HG03159 (cell line): ENCODE measurements at regions not wholly inside any gene's neighbourhood (a gene's known extent, or its start where the extent isn't known, plus 50 kb on each side); places are given as distances from the start of the nearest gene placed in this dataset.

ENCODE experiments used
- ATAC-seq: cut with Tn5 transposase; IDR thresholded peaks from one replicate; pipeline ENCODE4 v1.9.1; 2021; ENCODE audit warnings: mild to moderate bottlenecking, moderate library complexity; ENCODE audit not compliant: unreplicated experiment

GRCh38 chr1:229991104-229991513, 75.9 kb upstream of the GALNT2 start:
- no peak for ATAC-seq

GRCh38 chr1:229991724-229992333, 75.2 kb upstream of the GALNT2 start:
- no peak for ATAC-seq

- peak; percentile 61 for ATAC-seq
Observed at GRCh38 chr1:229993060-229993459, 74.0 kb upstream of the GALNT2 start.

- ATAC-seq: no peak
Observed at GRCh38 chr1:229993894-229994293, 73.1 kb upstream of the GALNT2 start.

- no peak for ATAC-seq
Observed at GRCh38 chr1:229999004-229999670, 67.9 kb upstream of the GALNT2 start.

- ATAC-seq: no peak
Observed at GRCh38 chr1:230000493-230001184, 66.4 kb upstream of the GALNT2 start.

GRCh38 chr1:230002164-230002803, 64.8 kb upstream of the GALNT2 start:
- no peak for ATAC-seq

- no peak for ATAC-seq
Observed at GRCh38 chr1:230003409-230003808, 63.6 kb upstream of the GALNT2 start.

GRCh38 chr1:230005040-230005439, 62.0 kb upstream of the GALNT2 start:
- ATAC-seq: no peak

- no peak for ATAC-seq
Observed at GRCh38 chr1:230008721-230009120, 58.3 kb upstream of the GALNT2 start.

GRCh38 chr1:230009611-230010313, 57.3 kb upstream of the GALNT2 start:
- no peak for ATAC-seq

GRCh38 chr1:230010603-230011332, 56.3 kb upstream of the GALNT2 start:
- ATAC-seq: no peak

GRCh38 chr1:230011333-230012092, 55.5 kb upstream of the GALNT2 start:
- ATAC-seq: no peak

GRCh38 chr1:230012093-230012393, 55.0 kb upstream of the GALNT2 start:
- ATAC-seq: no peak

GRCh38 chr1:230012741-230013140, 54.3 kb upstream of the GALNT2 start:
- no peak for ATAC-seq

GRCh38 chr1:230016159-230016558, 50.9 kb upstream of the GALNT2 start:
- ATAC-seq: no peak
